AG09319 (cell line): ENCODE measurements at regions not wholly inside any gene's neighbourhood (a gene's known extent, or its start where the extent isn't known, plus 50 kb on each side); places are given as distances from the start of the nearest gene placed in this dataset.

Experiments
- DNase-seq: peaks from one replicate; pipeline ENCODE4 v3.0.0-alpha.2; 2010; ENCODE audit warnings: low read depth; ENCODE audit errors: extremely low read depth
- CTCF ChIP-seq: IDR thresholded peaks from 2 replicates; pipeline ENCODE4 v1.5.1; 2011; ENCODE audit warnings: low read depth, mild to moderate bottlenecking, inconsistent platforms, low read length, moderate library complexity

- no peak for TF ChIP-seq CTCF
- DNase-seq, result no peak
Measured at GRCh38 chr16:74153773-74154172, 142.8 kb upstream of the PSMD7 start.

GRCh38 chr16:74146643-74147042 lies 150.0 kb upstream of the PSMD7 start:
- no peak for DNase-seq
- no peak for TF ChIP-seq CTCF

GRCh38 chr16:74143171-74143570 lies 153.4 kb upstream of the PSMD7 start:
- no peak for TF ChIP-seq CTCF

GRCh38 chr16:74141015-74141414 lies 155.6 kb upstream of the PSMD7 start:
- DNase-seq, result no peak
- TF ChIP-seq CTCF, result no peak

More at GRCh38 chr16:74143171-74143570, 153.4 kb upstream of the PSMD7 start:
- no peak for DNase-seq

- TF ChIP-seq CTCF, result no peak
- DNase-seq, result no peak
Measured at GRCh38 chr16:74140557-74140956, 156.1 kb upstream of the PSMD7 start.

- no peak for DNase-seq
Measured at GRCh38 chr16:74123826-74124225, 172.8 kb upstream of the PSMD7 start.

GRCh38 chr16:74123195-74123594 lies 173.4 kb upstream of the PSMD7 start:
- TF ChIP-seq CTCF, result no peak
- no peak for DNase-seq

More at GRCh38 chr16:74123826-74124225, 172.8 kb upstream of the PSMD7 start:
- no peak for TF ChIP-seq CTCF
